ENCODE measurements at regions not wholly inside any gene's neighbourhood (a gene's known extent, or its start where the extent isn't known, plus 50 kb on each side); places are given as distances from the start of the nearest gene placed in this dataset.

DNA sequence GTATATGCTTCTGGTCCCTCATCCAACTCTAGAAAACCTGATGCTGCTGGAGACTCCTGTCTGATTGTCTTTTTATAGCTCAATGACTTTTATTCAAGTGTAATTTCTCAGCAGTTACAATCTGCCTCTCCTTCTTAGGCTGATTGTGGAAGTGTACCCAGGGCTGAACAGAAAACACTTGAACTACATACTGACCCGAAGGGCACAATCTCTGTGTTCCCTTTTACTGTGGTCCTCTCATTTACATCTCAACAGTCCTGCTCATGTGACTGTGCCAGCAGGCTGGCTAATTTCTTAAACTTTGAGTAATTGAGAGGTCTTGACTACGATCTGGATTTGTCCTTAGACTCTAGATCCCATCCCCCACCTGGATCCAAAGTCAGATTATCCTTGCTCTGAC lies 863.4 kb downstream of the PDHA2 start:
- TF ChIP-seq, protein P1, sequence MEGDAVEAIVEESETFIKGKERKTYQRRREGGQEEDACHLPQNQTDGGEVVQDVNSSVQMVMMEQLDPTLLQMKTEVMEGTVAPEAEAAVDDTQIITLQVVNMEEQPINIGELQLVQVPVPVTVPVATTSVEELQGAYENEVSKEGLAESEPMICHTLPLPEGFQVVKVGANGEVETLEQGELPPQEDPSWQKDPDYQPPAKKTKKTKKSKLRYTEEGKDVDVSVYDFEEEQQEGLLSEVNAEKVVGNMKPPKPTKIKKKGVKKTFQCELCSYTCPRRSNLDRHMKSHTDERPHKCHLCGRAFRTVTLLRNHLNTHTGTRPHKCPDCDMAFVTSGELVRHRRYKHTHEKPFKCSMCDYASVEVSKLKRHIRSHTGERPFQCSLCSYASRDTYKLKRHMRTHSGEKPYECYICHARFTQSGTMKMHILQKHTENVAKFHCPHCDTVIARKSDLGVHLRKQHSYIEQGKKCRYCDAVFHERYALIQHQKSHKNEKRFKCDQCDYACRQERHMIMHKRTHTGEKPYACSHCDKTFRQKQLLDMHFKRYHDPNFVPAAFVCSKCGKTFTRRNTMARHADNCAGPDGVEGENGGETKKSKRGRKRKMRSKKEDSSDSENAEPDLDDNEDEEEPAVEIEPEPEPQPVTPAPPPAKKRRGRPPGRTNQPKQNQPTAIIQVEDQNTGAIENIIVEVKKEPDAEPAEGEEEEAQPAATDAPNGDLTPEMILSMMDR (IDR thresholded peaks at IDR 0.05; ENCODE audit: extremely low read depth, insufficient read depth, missing control alignments), result no peak
- no peak for DNase-seq (ENCODE audit: low spot score)
- in situ Hi-C loops (cut with MboI; ENCODE audit: low pct_unique_long_range_greater_than_20kb, low sequenced_read_pairs, unreplicated experiment), result no loop called here

DNA sequence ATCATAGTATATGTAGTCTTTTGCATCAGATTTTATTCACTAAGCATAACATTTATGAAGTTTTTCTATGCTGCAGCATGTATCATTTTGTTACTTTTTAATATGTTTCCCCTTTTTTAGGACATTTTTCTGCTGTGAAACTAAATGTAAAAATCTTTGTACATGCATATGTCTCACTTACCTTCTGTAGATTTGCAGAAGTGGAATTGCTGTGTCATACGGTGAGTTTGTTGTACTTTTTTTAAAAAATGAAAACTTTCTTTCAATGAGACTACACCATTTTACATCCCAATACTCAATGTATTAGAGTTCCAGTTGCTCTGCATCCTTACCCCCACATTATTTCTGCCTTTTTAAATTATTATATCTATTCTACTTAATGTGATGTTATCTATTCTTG lies 868.9 kb downstream of the PDHA2 start:
- DNase-seq (ENCODE audit: low spot score), result no peak
- TF ChIP-seq, protein P1 (IDR thresholded peaks at IDR 0.05; ENCODE audit: extremely low read depth, insufficient read depth, missing control alignments), result no peak
- in situ Hi-C loops (cut with MboI; ENCODE audit: low pct_unique_long_range_greater_than_20kb, low sequenced_read_pairs, unreplicated experiment), result no loop called here

DNA sequence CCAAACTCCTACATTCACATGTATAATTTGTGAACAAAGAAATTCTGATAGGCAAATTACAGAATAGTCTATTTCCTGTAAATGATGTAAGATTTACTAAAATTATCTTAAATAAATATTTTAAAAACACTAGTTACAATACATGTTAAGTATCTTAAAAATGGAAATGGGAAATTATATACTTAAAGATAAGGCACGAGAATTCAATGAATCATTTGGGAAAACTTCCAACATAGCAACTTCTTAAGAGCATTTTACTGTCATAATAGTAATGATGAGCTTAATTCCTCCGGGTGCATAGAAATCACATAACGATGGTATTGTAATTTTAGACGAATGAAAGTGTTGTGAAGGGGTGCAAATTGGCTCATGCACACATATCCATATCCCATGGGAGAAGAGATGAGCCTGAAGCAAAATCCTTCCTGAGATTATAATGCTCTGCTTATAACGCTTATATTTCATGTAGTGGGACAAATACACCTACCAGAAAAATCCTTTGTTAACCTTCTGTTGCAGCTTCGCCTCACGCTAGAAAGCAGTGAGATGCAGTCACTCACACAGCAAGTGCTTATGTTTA lies 873.5 kb downstream of the PDHA2 start:
- DNase-seq (ENCODE audit: low spot score), result no peak
- in situ Hi-C loops (cut with MboI; ENCODE audit: low pct_unique_long_range_greater_than_20kb, low sequenced_read_pairs, unreplicated experiment), result no loop called here
- TF ChIP-seq, protein P1 (IDR thresholded peaks at IDR 0.05; ENCODE audit: extremely low read depth, insufficient read depth, missing control alignments), result no peak

DNA sequence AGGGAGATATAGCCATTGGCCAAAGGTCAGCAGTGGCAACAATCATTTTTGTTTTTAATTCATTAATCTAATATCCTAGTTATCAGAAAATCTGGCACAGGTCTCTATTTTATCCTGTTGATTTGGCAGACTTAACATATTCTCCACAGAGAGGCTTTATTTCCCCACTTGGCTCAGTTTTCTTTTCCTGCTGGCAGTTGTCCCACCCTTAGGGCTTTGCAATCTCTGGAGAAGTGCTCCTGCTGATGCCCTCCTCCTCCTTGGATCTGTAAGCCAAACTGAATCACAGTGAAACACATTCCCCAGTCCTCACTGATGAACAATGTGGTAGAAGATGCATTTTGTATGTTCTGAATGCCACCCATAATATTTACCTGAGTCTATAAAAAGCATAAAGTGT lies 889.7 kb downstream of the PDHA2 start:
- in situ Hi-C loops (cut with MboI; ENCODE audit: low pct_unique_long_range_greater_than_20kb, low sequenced_read_pairs, unreplicated experiment), result no loop called here

DNA sequence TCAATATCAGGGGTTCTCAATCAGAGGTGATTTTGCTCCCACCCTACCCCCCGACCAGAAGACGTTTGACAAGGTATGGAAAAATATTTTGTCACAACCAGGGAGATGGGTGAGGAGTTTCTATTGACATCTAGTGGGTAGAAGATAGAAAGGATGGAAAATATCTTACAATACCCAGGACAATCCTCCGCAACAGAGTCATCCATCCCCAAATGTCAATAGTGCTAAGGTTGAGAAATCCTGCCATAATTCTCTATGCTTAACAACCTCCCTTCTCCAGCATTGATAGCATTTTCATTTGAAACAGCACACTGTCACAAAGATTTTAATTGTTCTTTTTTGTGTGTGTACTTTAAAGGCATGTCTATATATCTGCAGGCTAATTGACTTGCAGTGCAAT lies 890.5 kb downstream of the PDHA2 start:
- in situ Hi-C loops (cut with MboI; ENCODE audit: low pct_unique_long_range_greater_than_20kb, low sequenced_read_pairs, unreplicated experiment), result no loop called here
- TF ChIP-seq, protein P1 (IDR thresholded peaks at IDR 0.05; ENCODE audit: extremely low read depth, insufficient read depth, missing control alignments), result no peak
- no peak for DNase-seq (ENCODE audit: low spot score)

More for the DNA sequence above, 889.7 kb downstream of the PDHA2 start:
- no peak for DNase-seq (ENCODE audit: low spot score)
- TF ChIP-seq, protein P1 (IDR thresholded peaks at IDR 0.05; ENCODE audit: extremely low read depth, insufficient read depth, missing control alignments), result no peak

DNA sequence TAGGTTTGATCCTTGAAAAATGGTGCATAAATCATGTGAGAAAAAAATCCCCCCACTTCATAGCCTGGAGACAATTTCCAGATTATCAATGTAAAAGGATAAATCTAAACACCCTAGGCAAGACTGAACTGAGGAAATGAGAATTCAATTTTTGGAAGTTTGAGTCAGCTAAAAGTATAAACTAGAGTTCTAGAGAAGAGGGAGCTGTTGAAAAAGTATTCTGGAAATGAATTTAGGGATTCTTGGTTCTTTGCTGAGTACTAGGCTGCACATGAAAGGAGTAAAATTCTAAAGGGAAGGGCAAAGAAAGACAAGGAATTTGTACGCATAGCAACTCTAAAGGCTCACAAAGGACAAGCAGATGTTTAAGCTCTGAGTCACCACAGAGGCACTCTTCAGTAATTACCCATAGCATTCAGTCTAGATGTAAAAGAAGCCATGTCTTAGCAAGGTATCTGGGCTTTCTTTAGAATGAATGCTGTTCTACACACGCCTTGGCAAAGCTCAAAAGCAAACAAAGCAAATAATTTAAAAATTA lies 896.5 kb downstream of the PDHA2 start:
- no peak for DNase-seq (ENCODE audit: low spot score)
- TF ChIP-seq, protein P1 (IDR thresholded peaks at IDR 0.05; ENCODE audit: extremely low read depth, insufficient read depth, missing control alignments), result no peak
- in situ Hi-C loops (cut with MboI; ENCODE audit: low pct_unique_long_range_greater_than_20kb, low sequenced_read_pairs, unreplicated experiment), result no loop called here
